H1 (cell line): ENCODE measurements at regions not wholly inside any gene's neighbourhood (a gene's known extent, or its start where the extent isn't known, plus 50 kb on each side); places are given as distances from the start of the nearest gene placed in this dataset.

Experiments used
- CTCF ChIA-PET: fragments of 300-600 bp; sonication (Branson Sonifier 250); formaldehyde crosslinking; loops from one replicate; lab custom pipeline; 2021; ENCODE audit not compliant: partially characterized antibody; lab: Charles Lee
- POLR2A ChIA-PET: fragments of 300-600 bp; sonication (Branson Sonifier 250); formaldehyde crosslinking; loops from one replicate; lab custom pipeline; 2021; ENCODE audit warnings: inconsistent platforms; ENCODE audit not compliant: partially characterized antibody; lab: Charles Lee
- DNase-seq, 2 experiments: peaks; one replicate each; pipeline versions ENCODE4 v3.0.0 to v3.0.0-alpha.2; 2010 to 2022; ENCODE audit warnings: low spot score in 2 of 2, low read depth in 1 of 2, mixed read lengths in 1 of 2
- FAIRE-seq: peaks from 2 replicates; lab custom pipeline; 2011; peaks lifted over from hg19 to GRCh38; lab: Jason Lieb, UNC
- H2AFZ ChIP-seq: 2 replicates; pipeline ENCODE4 v1.8.1; 2012; ENCODE audit warnings: low read length, inconsistent platforms
- H2AK5ac ChIP-seq: 2 replicates; pipeline ENCODE4 v1.6.1; 2013; ENCODE audit warnings: low read depth, low read length
- H2BK120ac ChIP-seq: replicated peaks from 2 replicates; pipeline ENCODE3; 2013; ENCODE audit warnings: low read depth, low read length, inconsistent platforms
- H2BK12ac ChIP-seq: 2 replicates; pipeline ENCODE4 v1.6.1; 2013; ENCODE audit warnings: low read depth, low read length
- H2BK15ac ChIP-seq: 2 replicates; pipeline ENCODE4 v1.6.1; 2013; ENCODE audit warnings: low read length
- H2BK20ac ChIP-seq: 2 replicates; pipeline ENCODE4 v1.6.1; 2013; ENCODE audit warnings: low read length
- H2BK5ac ChIP-seq: 2 replicates; pipeline ENCODE4 v1.6.1; 2013; ENCODE audit warnings: low read depth, low read length
- H3K14ac ChIP-seq: 2 replicates; pipeline ENCODE4 v1.6.1; 2013; ENCODE audit warnings: inconsistent platforms; ENCODE audit not compliant: insufficient read length
- H3K18ac ChIP-seq: 2 replicates; pipeline ENCODE4 v1.6.1; 2013; ENCODE audit warnings: low read length; ENCODE audit errors: extremely low read depth
- H3K23ac ChIP-seq: 2 replicates; pipeline ENCODE4 v1.6.1; 2013; ENCODE audit warnings: inconsistent platforms; ENCODE audit not compliant: insufficient read length
- H3K23me2 ChIP-seq: 2 replicates; pipeline ENCODE4 v1.6.1; 2013; ENCODE audit warnings: low read depth, low read length
- H3K27ac ChIP-seq: 2 replicates; pipeline ENCODE4 v1.6.1; 2011; ENCODE audit warnings: low read depth, low read length, inconsistent platforms
- H3K27me3 ChIP-seq, 4 experiments: replicated peaks in 1 of 4; 1 replicate in 1 of 4; 2 replicates in 3 of 4; pipeline versions ENCODE4 v1.6.1 to v1.8.1; 2011 to 2013; ENCODE audit warnings: low read length in 3 of 4, mild to moderate bottlenecking in 3 of 4, inconsistent platforms in 2 of 4, mixed read lengths in 2 of 4, moderate library complexity in 1 of 4; ENCODE audit not compliant: control insufficient read depth in 3 of 4, insufficient read depth in 3 of 4; ENCODE audit errors: extremely low read depth in 1 of 4
- H3K36me3 ChIP-seq, 4 experiments: 2 replicates each; pipeline versions ENCODE4 v1.6.1 to v1.8.1; 2011 to 2013; ENCODE audit warnings: mild to moderate bottlenecking in 4 of 4, low read length in 3 of 4, moderate library complexity in 2 of 4, control low read depth in 1 of 4, inconsistent platforms in 1 of 4; ENCODE audit not compliant: insufficient read depth in 4 of 4, control insufficient read depth in 2 of 4
- H3K4ac ChIP-seq: replicated peaks from 2 replicates; pipeline ENCODE3; 2013; ENCODE audit warnings: low read length, low read depth, mixed read lengths, inconsistent platforms; ENCODE audit not compliant: insufficient read length
- H3K4me1 ChIP-seq, 4 experiments: replicated peaks in 1 of 4; 1 replicate in 1 of 4; 2 replicates in 3 of 4; pipeline versions ENCODE4 v1.6.1 to v1.8.1; 2011 to 2013; ENCODE audit warnings: low read length in 3 of 4, inconsistent platforms in 2 of 4, mixed read lengths in 1 of 4; ENCODE audit not compliant: insufficient read depth in 4 of 4, control insufficient read depth in 3 of 4
- H3K4me2 ChIP-seq, 2 experiments: 2 replicates each; pipeline versions ENCODE4 v1.6.1 to v1.8.1; 2011 to 2013; ENCODE audit warnings: low read depth in 2 of 2, low read length in 2 of 2, control low read depth in 1 of 2, inconsistent platforms in 1 of 2, mild to moderate bottlenecking in 1 of 2; ENCODE audit not compliant: insufficient read depth in 1 of 2
- H3K4me3 ChIP-seq, 4 experiments: fragments of 200-600, 300-600 bp in 1 of 4; sonication (generic), shearing (Covaris generic), sonication (Bioruptor Twin) in 1 of 4; 2 replicates each; pipeline versions ENCODE4 v1.5.1 to v1.8.1; 2011 to 2016; ENCODE audit warnings: low read length in 4 of 4, low read depth in 3 of 4, control low read depth in 2 of 4, inconsistent platforms in 2 of 4, mild to moderate bottlenecking in 2 of 4, mixed read lengths in 1 of 4, moderate library complexity in 1 of 4; ENCODE audit not compliant: insufficient read depth in 2 of 4; ENCODE audit errors: extremely low read depth in 1 of 4
- H3K56ac ChIP-seq: replicated peaks from 2 replicates; pipeline ENCODE3; 2013; ENCODE audit warnings: low read depth, mild to moderate bottlenecking, mixed read lengths, low read length, inconsistent platforms; ENCODE audit not compliant: insufficient read length
- H3K79me1 ChIP-seq: 2 replicates; pipeline ENCODE4 v1.6.1; 2013; ENCODE audit warnings: low read depth, low read length, control low read depth
- H3K79me2 ChIP-seq, 2 experiments: 2 replicates each; pipeline versions ENCODE4 v1.6.1 to v1.8.1; 2012 to 2013; ENCODE audit warnings: low read length in 2 of 2, mild to moderate bottlenecking in 2 of 2, inconsistent platforms in 1 of 2; ENCODE audit not compliant: insufficient read depth in 2 of 2, control insufficient read depth in 1 of 2
- H3K9ac ChIP-seq, 4 experiments: replicated peaks in 1 of 4; 1 replicate in 1 of 4; 2 replicates in 3 of 4; pipeline versions ENCODE4 v1.6.1 to v1.8.1; 2011 to 2013; ENCODE audit warnings: low read depth in 3 of 4, low read length in 3 of 4, control low read depth in 2 of 4, mild to moderate bottlenecking in 2 of 4, moderate library complexity in 2 of 4, inconsistent platforms in 1 of 4; ENCODE audit errors: extremely low read depth in 1 of 4
- H3K9me3 ChIP-seq, 2 experiments: 2 replicates each; pipeline versions ENCODE4 v1.6.1 to v1.8.1; 2012 to 2013; ENCODE audit warnings: mild to moderate bottlenecking in 2 of 2, moderate library complexity in 2 of 2, control low read depth in 1 of 2, inconsistent platforms in 1 of 2, low read depth in 1 of 2, low read length in 1 of 2, mixed read lengths in 1 of 2; ENCODE audit not compliant: insufficient read depth in 2 of 2
- H4K20me1 ChIP-seq, 2 experiments: replicated peaks in 1 of 2; 2 replicates each; pipeline versions ENCODE3 to v1.8.1; 2011 to 2013; ENCODE audit warnings: inconsistent platforms in 2 of 2, low read length in 2 of 2, mild to moderate bottlenecking in 1 of 2; ENCODE audit not compliant: insufficient read depth in 2 of 2, control insufficient read depth in 1 of 2
- H4K5ac ChIP-seq: 2 replicates; pipeline ENCODE4 v1.6.1; 2013; ENCODE audit warnings: low read length, low read depth, mixed read lengths, inconsistent platforms; ENCODE audit not compliant: insufficient read length
- H4K8ac ChIP-seq: 2 replicates; pipeline ENCODE4 v1.8.0; 2013; ENCODE audit warnings: mild to moderate bottlenecking, moderate library complexity, low read length, inconsistent platforms; ENCODE audit not compliant: insufficient read depth; ENCODE audit errors: extremely low read depth
- H4K91ac ChIP-seq: replicated peaks from 2 replicates; pipeline ENCODE3; 2013; ENCODE audit warnings: low read length, mixed read lengths, inconsistent platforms; ENCODE audit not compliant: insufficient read length
- ATF3 ChIP-seq: IDR thresholded peaks from 2 replicates; pipeline ENCODE4 v1.6.1; 2011; ENCODE audit warnings: low read depth, mild to moderate bottlenecking, low read length; ENCODE audit not compliant: insufficient read depth
- BACH1 ChIP-seq: IDR thresholded peaks from 2 replicates; pipeline ENCODE4 v1.6.1; 2012; ENCODE audit warnings: low read length, improper control_type of control experiment
- BRCA1 ChIP-seq: IDR thresholded peaks from 2 replicates; pipeline ENCODE4 v1.6.1; 2012; ENCODE audit warnings: low read depth, low read length, improper control_type of control experiment
- RAD21 ChIP-seq, 2 experiments: IDR thresholded peaks in 1 of 2; conservative IDR thresholded peaks in 1 of 2; 2 replicates each; pipeline ENCODE4 v1.6.1; 2011; ENCODE audit warnings: low read depth in 2 of 2, low read length in 2 of 2, improper control_type of control experiment in 1 of 2, inconsistent platforms in 1 of 2, mild to moderate bottlenecking in 1 of 2, moderate library complexity in 1 of 2
- SP2 ChIP-seq: IDR thresholded peaks from 2 replicates; pipeline ENCODE4 v1.6.1; 2012; ENCODE audit warnings: mild to moderate bottlenecking, low read length, inconsistent platforms
- WGBS, 2 experiments: shearing (Covaris generic) in 1 of 2; methylation state at CpG; one replicate each; pipeline versions ENCODE4 v1.1.6 to v1.1.7; 2013 to 2015; ENCODE audit warnings: low lambda C conversion rate in 2 of 2, mixed read lengths in 2 of 2, inconsistent platforms in 1 of 2, low coverage in 1 of 2, missing lambda C conversion rate in 1 of 2; ENCODE audit not compliant: insufficient replicate concordance in 2 of 2, insufficient coverage in 1 of 2, insufficient read length in 1 of 2; ENCODE audit errors: extremely low coverage in 1 of 2, missing lambda C conversion rate in 1 of 2; 5-methylcytosine and 5-hydroxymethylcytosine counted together

GRCh38 chr13:34428911-34429310 lies 513.2 kb upstream of the NBEA start:
- H3K56ac ChIP-seq: no peak overlapping the region
- FAIRE-seq: no peak
- no peaks in the 10 kb centered on the region for H3K36me3 ChIP-seq
- no peak overlapping the region for H3K14ac ChIP-seq
- H3K9ac ChIP-seq: no peak overlapping the region
- H3K23me2 ChIP-seq: no peaks in the 10 kb centered on the region
- no peaks in the 10 kb centered on the region for H3K79me2 ChIP-seq
- H3K4ac ChIP-seq: no peak overlapping the region
- no peak overlapping the region for H3K4me3 ChIP-seq
- H3K27ac ChIP-seq: no peak overlapping the region
- no peak overlapping the region for H4K8ac ChIP-seq
- H2BK120ac ChIP-seq: no peak overlapping the region
- H2BK15ac ChIP-seq: no peak overlapping the region
- no peak overlapping the region for H3K4me2 ChIP-seq
- H3K23ac ChIP-seq: no peak overlapping the region
- no peak overlapping the region for H2BK5ac ChIP-seq
- no peak overlapping the region for H4K5ac ChIP-seq
- ChIA-PET POLR2A (no interaction called here), CTCF (no interaction called here)
- H3K18ac ChIP-seq: no peak overlapping the region
- H4K91ac ChIP-seq: no peak overlapping the region
- no peak overlapping the region for H2AFZ ChIP-seq
- no peak for DNase-seq
- H3K79me1 ChIP-seq: no peaks in the 10 kb centered on the region
- H2BK20ac ChIP-seq: no peak overlapping the region
- no peak overlapping the region for H2AK5ac ChIP-seq
- TF ChIP-seq SP2 (no peak), ATF3 (no peak), BRCA1 (no peak), RAD21 (IDR thresholded peaks at IDR 0.05 in 1 of 2, conservative IDR thresholded peaks at IDR 0.05 in 1 of 2; ENCODE audit: low read depth in 2 of 2, low read length in 2 of 2) (no peak), BACH1 (no peak)
- H4K20me1 ChIP-seq: no peaks in the 10 kb centered on the region
- H3K9me3 ChIP-seq: no peaks in the 10 kb centered on the region
- no peaks in the 10 kb centered on the region for H3K27me3 ChIP-seq
- peaks cover 0 to 4% (median 1%) of the 10 kb centered on the region in 4 experiments; a peak in 1 of 7 replicates for H3K4me1 ChIP-seq
- WGBS, 2 experiments: 93% methylated on average over 3 of the region's 3 CpGs; no CpG with 5 or more reads in 1 of the 2 experiments
- H2BK12ac ChIP-seq: no peak overlapping the region
